SU-DHL-6 (cell line): ENCODE measurements at regions not wholly inside any gene's neighbourhood (a gene's known extent, or its start where the extent isn't known, plus 50 kb on each side); places are given as distances from the start of the nearest gene placed in this dataset.
A peak's percentile ranks its signal among the peaks of the same experiment; 100 is the strongest.

Source experiments
- H2AFZ ChIP-seq: fragments of 200-600 bp; sonication (generic); 2 replicates; pipeline ENCODE4 v1.6.1; 2014; ENCODE audit warnings: low read depth, mild to moderate bottlenecking, moderate library complexity, mixed read lengths, antibody characterized with exemption, low read length; ENCODE audit not compliant: severe bottlenecking
- H3F3A ChIP-seq: fragments of 200-600 bp; shearing (Covaris generic); 2 replicates; pipeline ENCODE4 v1.6.0; 2016; ENCODE audit warnings: antibody characterized with exemption, mild to moderate bottlenecking; ENCODE audit not compliant: insufficient read depth
- H3K27ac ChIP-seq: fragments of 200-600 bp; sonication (generic); 2 replicates; pipeline ENCODE4 v1.5.1; 2016; ENCODE audit warnings: low read depth, mild to moderate bottlenecking, low read length, moderate library complexity, mixed read lengths
- H3K27me3 ChIP-seq: fragments of 200-600 bp; sonication (generic), shearing (Covaris generic); 2 replicates; pipeline ENCODE4 v1.6.0; 2014; ENCODE audit warnings: mild to moderate bottlenecking, low read length
- H3K36me3 ChIP-seq: fragments of 200-600 bp; sonication (generic); 2 replicates; pipeline ENCODE4 v1.6.1; 2014; ENCODE audit warnings: mild to moderate bottlenecking, low read length, mixed read lengths
- H3K4me2 ChIP-seq: fragments of 300-600, 200-600 bp; shearing (Covaris generic), sonication (generic); 2 replicates; pipeline ENCODE4 v1.6.0; 2014; ENCODE audit warnings: low read length, low read depth, mild to moderate bottlenecking; ENCODE audit not compliant: poor library complexity, severe bottlenecking
- H3K4me3 ChIP-seq: fragments of 200-600 bp; sonication (generic); 2 replicates; pipeline ENCODE4 v1.5.1; 2014; ENCODE audit warnings: antibody characterized with exemption, low read length, mild to moderate bottlenecking, mixed read lengths; ENCODE audit not compliant: insufficient read depth, poor library complexity, severe bottlenecking
- H3K79me2 ChIP-seq: fragments of 200-600 bp; sonication (generic); 2 replicates; pipeline ENCODE4 v1.6.1; 2014; ENCODE audit warnings: mild to moderate bottlenecking, low read length, moderate library complexity; ENCODE audit not compliant: insufficient read depth
- H3K9ac ChIP-seq: fragments of 200-600 bp; sonication (generic); 2 replicates; pipeline ENCODE4 v1.7.0; 2014; ENCODE audit warnings: mild to moderate bottlenecking, low read length
- H3K9me2 ChIP-seq: fragments of 200-600 bp; sonication (generic); replicated peaks from 2 replicates; pipeline ENCODE4 v1.6.1; 2014; ENCODE audit warnings: low read length; ENCODE audit not compliant: insufficient read depth
- H3K9me3 ChIP-seq: fragments of 200-600 bp; sonication (generic); 2 replicates; pipeline ENCODE4 v1.6.1; 2014; ENCODE audit warnings: low read length, mixed read lengths; ENCODE audit not compliant: insufficient read depth
- H4K20me1 ChIP-seq: fragments of 200-600 bp; sonication (generic); 2 replicates; pipeline ENCODE4 v1.6.1; 2014; ENCODE audit warnings: low read depth, mild to moderate bottlenecking, antibody characterized with exemption, low read length, moderate library complexity, mixed read lengths
- CTCF ChIP-seq: fragments of 200-600 bp; sonication (generic); IDR thresholded peaks from one replicate; pipeline ENCODE4 v1.5.1; 2017; ENCODE audit warnings: antibody characterized with exemption, mild to moderate bottlenecking, low read length, moderate library complexity; ENCODE audit not compliant: insufficient read depth, poor library complexity, severe bottlenecking
- EZH2phosphoT487 ChIP-seq: fragments of 200-600 bp; sonication (generic), shearing (Covaris generic); conservative IDR thresholded peaks from 2 replicates; pipeline ENCODE4 v1.6.1; 2018; ENCODE audit warnings: mild to moderate bottlenecking, antibody characterized with exemption, low read length, moderate library complexity, mixed read lengths

- no peaks in the 10 kb centered on the region for H3K9me3 ChIP-seq
- no peak overlapping the region for H3K4me3 ChIP-seq
- TF ChIP-seq EZH2phosphoT487, result no peak
- TF ChIP-seq CTCF, result no peak
- H3K27ac ChIP-seq, result peak overlapping the region; percentile 28
- H3F3A ChIP-seq, result peaks cover 36% of the 10 kb centered on the region
- peaks cover 13% of the 10 kb centered on the region; the same call in 1 of the 2 replicates for H4K20me1 ChIP-seq
- H3K9ac ChIP-seq, result no peak overlapping the region
- H3K27me3 ChIP-seq, result no peaks in the 10 kb centered on the region
- H2AFZ ChIP-seq, result no peak overlapping the region
- H3K9me2 ChIP-seq, result no peaks in the 10 kb centered on the region
- no peak overlapping the region for H3K4me2 ChIP-seq
- peaks cover 4% of the 10 kb centered on the region; the same call in 1 of the 2 replicates for H3K36me3 ChIP-seq
- H3K79me2 ChIP-seq, result peaks cover 98% of the 10 kb centered on the region
Measured at GRCh38 chr9:110121170-110121569, 86.8 kb downstream of the C9orf152 start.

GRCh38 chr9:110123341-110124095, 84.4 kb downstream of the C9orf152 start:
- Histone ChIP-seq H3K9ac (0 out of 2 replicates have a peak overlapping the region, but pooled peaks have one; percentile 44), H3F3A (peaks cover 56% of the 10 kb centered on the region), H3K9me3 (no peaks in the 10 kb centered on the region), H3K4me3 (no peak overlapping the region), H2AFZ (no peak overlapping the region), H3K4me2 (peak overlapping the region; percentile 70), H3K9me2 (no peaks in the 10 kb centered on the region), H4K20me1 (peaks cover 10% of the 10 kb centered on the region; the same call in 1 of the 2 replicates), H3K27me3 (no peaks in the 10 kb centered on the region), H3K79me2 (peaks cover 99% of the 10 kb centered on the region), H3K36me3 (peaks cover 4% of the 10 kb centered on the region; the same call in 1 of the 2 replicates), H3K27ac (peak overlapping the region; percentile 92)
- no peak for TF ChIP-seq EZH2phosphoT487
- no peak for TF ChIP-seq CTCF

GRCh38 chr9:110124439-110124838, 83.5 kb downstream of the C9orf152 start:
- peaks cover 100% of the 10 kb centered on the region for H3K79me2 ChIP-seq
- H3K36me3 ChIP-seq, result peaks cover 4% of the 10 kb centered on the region; the same call in 1 of the 2 replicates
- no peak overlapping the region for H3K4me3 ChIP-seq
- H3K9me3 ChIP-seq, result no peaks in the 10 kb centered on the region
- H3K4me2 ChIP-seq, result peak overlapping the region; percentile 70
- peaks cover 10% of the 10 kb centered on the region; the same call in 1 of the 2 replicates for H4K20me1 ChIP-seq
- TF ChIP-seq EZH2phosphoT487 (no peak), CTCF (no peak)
- H3K27ac ChIP-seq, result peak overlapping the region; percentile 92
- H3F3A ChIP-seq, result peaks cover 65% of the 10 kb centered on the region
- H3K9me2 ChIP-seq, result no peaks in the 10 kb centered on the region
- H3K9ac ChIP-seq, result peak overlapping the region; percentile 44; the same call in 1 of the 2 replicates
- no peak overlapping the region for H2AFZ ChIP-seq
- H3K27me3 ChIP-seq, result no peaks in the 10 kb centered on the region
